ENCODE measurements at regions not wholly inside any gene's neighbourhood (a gene's known extent, or its start where the extent isn't known, plus 50 kb on each side); places are given as distances from the start of the nearest gene placed in this dataset.

- H3K4me1 ChIP-seq (ENCODE audit: insufficient read depth, low read length, severe bottlenecking) = no peaks in the 10 kb centered on the region
- H3K79me2 ChIP-seq (ENCODE audit: insufficient read depth, low read length) = no peaks in the 10 kb centered on the region
- H4K20me1 ChIP-seq (ENCODE audit: insufficient read depth, low read length) = no peaks in the 10 kb centered on the region
- H3K27me3 ChIP-seq (ENCODE audit: insufficient read depth, low read length) = no peaks in the 10 kb centered on the region; the same call in 1 of the 2 replicates
- no peak overlapping the region for H2AFZ ChIP-seq (ENCODE audit: low read length)
- no peak for TF ChIP-seq CTCF (IDR thresholded peaks at IDR 0.05; ENCODE audit: low read length)
- no peak for TF ChIP-seq EZH2 (IDR thresholded peaks at IDR 0.05; ENCODE audit: borderline replicate concordance, low read length)
- H3K4me2 ChIP-seq (ENCODE audit: low read length) = no peak overlapping the region
- no peak overlapping the region for H3K9ac ChIP-seq (ENCODE audit: low read length)
- no peak overlapping the region for H3K27ac ChIP-seq (ENCODE audit: low read depth, low read length, poor library complexity, severe bottlenecking)
- H3F3A ChIP-seq (ENCODE audit: insufficient read depth, low read length) = no peaks in the 10 kb centered on the region
- no peaks in the 10 kb centered on the region for H3K9me2 ChIP-seq (ENCODE audit: low read depth, low read length)
- H3K36me3 ChIP-seq (ENCODE audit: insufficient read depth, low read length) = no peaks in the 10 kb centered on the region
- H3K9me3 ChIP-seq (ENCODE audit: low read length) = no peaks in the 10 kb centered on the region
- no peak overlapping the region for H3K4me3 ChIP-seq (ENCODE audit: low read depth, low read length, poor library complexity, severe bottlenecking)
Measured at GRCh38 chr10:78247821-78248220, 214.2 kb downstream of the RPS24 start.

- H4K20me1 ChIP-seq (ENCODE audit: insufficient read depth, low read length) = no peaks in the 10 kb centered on the region
- H3K9me2 ChIP-seq (ENCODE audit: low read depth, low read length) = no peaks in the 10 kb centered on the region
- no peaks in the 10 kb centered on the region for H3K9me3 ChIP-seq (ENCODE audit: low read length)
- H3K27me3 ChIP-seq (ENCODE audit: insufficient read depth, low read length) = no peaks in the 10 kb centered on the region; the same call in 1 of the 2 replicates
- H3K4me3 ChIP-seq (ENCODE audit: low read depth, low read length, poor library complexity, severe bottlenecking) = no peak overlapping the region
- no peaks in the 10 kb centered on the region for H3K79me2 ChIP-seq (ENCODE audit: insufficient read depth, low read length)
- no peak overlapping the region for H3K27ac ChIP-seq (ENCODE audit: low read depth, low read length, poor library complexity, severe bottlenecking)
- H3F3A ChIP-seq (ENCODE audit: insufficient read depth, low read length) = no peaks in the 10 kb centered on the region
- no peak for TF ChIP-seq EZH2 (IDR thresholded peaks at IDR 0.05; ENCODE audit: borderline replicate concordance, low read length)
- TF ChIP-seq CTCF (IDR thresholded peaks at IDR 0.05; ENCODE audit: low read length) = no peak
- no peaks in the 10 kb centered on the region for H3K4me1 ChIP-seq (ENCODE audit: insufficient read depth, low read length, severe bottlenecking)
- no peak overlapping the region for H2AFZ ChIP-seq (ENCODE audit: low read length)
- H3K36me3 ChIP-seq (ENCODE audit: insufficient read depth, low read length) = no peaks in the 10 kb centered on the region
- H3K4me2 ChIP-seq (ENCODE audit: low read length) = no peak overlapping the region
- no peak overlapping the region for H3K9ac ChIP-seq (ENCODE audit: low read length)
Measured at GRCh38 chr10:78248651-78249464, 215.2 kb downstream of the RPS24 start.

- no peak overlapping the region for H3K27ac ChIP-seq (ENCODE audit: low read depth, low read length, poor library complexity, severe bottlenecking)
- no peaks in the 10 kb centered on the region for H3K79me2 ChIP-seq (ENCODE audit: insufficient read depth, low read length)
- H4K20me1 ChIP-seq (ENCODE audit: insufficient read depth, low read length) = no peaks in the 10 kb centered on the region
- no peak overlapping the region for H3K9ac ChIP-seq (ENCODE audit: low read length)
- H3K9me3 ChIP-seq (ENCODE audit: low read length) = no peaks in the 10 kb centered on the region
- H3K4me1 ChIP-seq (ENCODE audit: insufficient read depth, low read length, severe bottlenecking) = no peaks in the 10 kb centered on the region
- TF ChIP-seq EZH2 (IDR thresholded peaks at IDR 0.05; ENCODE audit: borderline replicate concordance, low read length) = no peak
- no peak for TF ChIP-seq CTCF (IDR thresholded peaks at IDR 0.05; ENCODE audit: low read length)
- no peaks in the 10 kb centered on the region for H3K36me3 ChIP-seq (ENCODE audit: insufficient read depth, low read length)
- no peak overlapping the region for H3K4me3 ChIP-seq (ENCODE audit: low read depth, low read length, poor library complexity, severe bottlenecking)
- no peaks in the 10 kb centered on the region; the same call in 1 of the 2 replicates for H3K27me3 ChIP-seq (ENCODE audit: insufficient read depth, low read length)
- no peaks in the 10 kb centered on the region for H3F3A ChIP-seq (ENCODE audit: insufficient read depth, low read length)
- no peaks in the 10 kb centered on the region for H3K9me2 ChIP-seq (ENCODE audit: low read depth, low read length)
- H2AFZ ChIP-seq (ENCODE audit: low read length) = no peak overlapping the region
- no peak overlapping the region for H3K4me2 ChIP-seq (ENCODE audit: low read length)
Measured at GRCh38 chr10:78249690-78250089, 216.0 kb downstream of the RPS24 start.
